ENCODE measurements at regions not wholly inside any gene's neighbourhood (a gene's known extent, or its start where the extent isn't known, plus 50 kb on each side); places are given as distances from the start of the nearest gene placed in this dataset.

GRCh38 chr2:108082978-108083377, 96.7 kb downstream of the SLC5A7 start (continued):
- TF ChIP-seq ZBTB11 (CRISPR knock-in tag; IDR thresholded peaks at IDR 0.05) = no peak
- TF ChIP-seq, protein P1, sequence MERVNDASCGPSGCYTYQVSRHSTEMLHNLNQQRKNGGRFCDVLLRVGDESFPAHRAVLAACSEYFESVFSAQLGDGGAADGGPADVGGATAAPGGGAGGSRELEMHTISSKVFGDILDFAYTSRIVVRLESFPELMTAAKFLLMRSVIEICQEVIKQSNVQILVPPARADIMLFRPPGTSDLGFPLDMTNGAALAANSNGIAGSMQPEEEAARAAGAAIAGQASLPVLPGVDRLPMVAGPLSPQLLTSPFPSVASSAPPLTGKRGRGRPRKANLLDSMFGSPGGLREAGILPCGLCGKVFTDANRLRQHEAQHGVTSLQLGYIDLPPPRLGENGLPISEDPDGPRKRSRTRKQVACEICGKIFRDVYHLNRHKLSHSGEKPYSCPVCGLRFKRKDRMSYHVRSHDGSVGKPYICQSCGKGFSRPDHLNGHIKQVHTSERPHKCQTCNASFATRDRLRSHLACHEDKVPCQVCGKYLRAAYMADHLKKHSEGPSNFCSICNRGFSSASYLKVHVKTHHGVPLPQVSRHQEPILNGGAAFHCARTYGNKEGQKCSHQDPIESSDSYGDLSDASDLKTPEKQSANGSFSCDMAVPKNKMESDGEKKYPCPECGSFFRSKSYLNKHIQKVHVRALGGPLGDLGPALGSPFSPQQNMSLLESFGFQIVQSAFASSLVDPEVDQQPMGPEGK (CRISPR knock-in tag; IDR thresholded peaks at IDR 0.05; ENCODE audit: borderline replicate concordance) = no peak
- TF ChIP-seq, protein P2, sequence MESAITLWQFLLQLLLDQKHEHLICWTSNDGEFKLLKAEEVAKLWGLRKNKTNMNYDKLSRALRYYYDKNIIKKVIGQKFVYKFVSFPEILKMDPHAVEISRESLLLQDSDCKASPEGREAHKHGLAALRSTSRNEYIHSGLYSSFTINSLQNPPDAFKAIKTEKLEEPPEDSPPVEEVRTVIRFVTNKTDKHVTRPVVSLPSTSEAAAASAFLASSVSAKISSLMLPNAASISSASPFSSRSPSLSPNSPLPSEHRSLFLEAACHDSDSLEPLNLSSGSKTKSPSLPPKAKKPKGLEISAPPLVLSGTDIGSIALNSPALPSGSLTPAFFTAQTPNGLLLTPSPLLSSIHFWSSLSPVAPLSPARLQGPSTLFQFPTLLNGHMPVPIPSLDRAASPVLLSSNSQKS (CRISPR knock-in tag; IDR thresholded peaks at IDR 0.05) = no peak

DNA sequence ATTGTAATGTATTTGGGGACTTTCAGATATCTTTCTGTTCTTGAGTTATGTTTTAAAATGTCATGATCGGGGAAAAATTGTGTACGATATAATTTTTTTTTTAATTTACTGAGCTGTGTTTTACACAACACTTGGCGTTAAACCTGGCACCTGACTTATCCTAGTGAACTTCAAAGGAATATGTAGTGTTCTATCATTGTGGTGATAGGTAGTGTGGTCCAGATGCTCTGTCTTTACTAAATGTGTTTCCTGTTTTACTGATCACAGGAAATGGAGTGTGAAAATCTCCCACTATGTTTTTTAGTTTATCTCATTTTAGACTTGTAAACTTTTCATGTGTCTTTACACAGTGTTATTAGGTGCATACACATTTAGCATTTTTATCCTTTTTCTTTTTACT, 98.0 kb downstream of the SLC5A7 start:
- H3K4me3 ChIP-seq = no peak overlapping the region
- ATAC-seq (no peak), FAIRE-seq (no peak), DNase-seq (ENCODE audit: extremely low read depth in 1 of 4, low spot score in 3 of 4) (no peak)
- no peaks in the 10 kb centered on the region for H3K79me2 ChIP-seq (ENCODE audit: control insufficient read depth, insufficient read depth, low read length)
- in situ Hi-C loops (cut with MboI) = no loop called here
- no peaks in the 10 kb centered on the region for H4K20me1 ChIP-seq (replicated peaks; ENCODE audit: control insufficient read depth, insufficient read depth, low read length)
- no peak for TF ChIP-seq CUX1 (CRISPR knock-in tag; IDR thresholded peaks at IDR 0.05)
- ChIA-PET CTCF (ENCODE audit: low intra/inter-chr PET ratio) (no interaction called here), POLR2A (no interaction called here)
- no peaks in the 10 kb centered on the region for H3K27me3 ChIP-seq (ENCODE audit: control insufficient read depth in 2 of 2, insufficient read depth in 2 of 2, low read length in 2 of 2)
- H2AFZ ChIP-seq (ENCODE audit: low read depth, low read length) = no peak overlapping the region
- H3K27ac ChIP-seq (ENCODE audit: extremely low read depth, low read depth, low read length) = no peak overlapping the region
- H3K9me3 ChIP-seq (replicated peaks; ENCODE audit: control insufficient read depth, insufficient read depth, low read depth, low read length) = no peaks in the 10 kb centered on the region
- H3K4me1 ChIP-seq (replicated peaks in 1 of 2; ENCODE audit: control insufficient read depth in 2 of 2, insufficient read depth in 2 of 2, low read length in 2 of 2) = no peaks in the 10 kb centered on the region
- intact Hi-C loops (cut with micrococcal nuclease) = no loop called here
- no peak overlapping the region for H3K9ac ChIP-seq (ENCODE audit: insufficient read depth in 1 of 2, low read depth in 2 of 2, low read length in 2 of 2)
- 0% methylated on average over 3 of the region's 3 CpGs for WGBS (ENCODE audit: insufficient coverage, low coverage, missing lambda C conversion rate)
- no peaks in the 10 kb centered on the region for H3K36me3 ChIP-seq (ENCODE audit: control insufficient read depth, insufficient read depth, low read length)
- H3K9me1 ChIP-seq (ENCODE audit: control insufficient read depth, insufficient read depth, low read length) = no peaks in the 10 kb centered on the region
- no peak overlapping the region for H3K4me2 ChIP-seq (ENCODE audit: insufficient read depth, low read length)
- no TSS peak for BruUV-seq (replicated peaks)
